OCI-LY7 (cell line): ENCODE measurements at regions not wholly inside any gene's neighbourhood (a gene's known extent, or its start where the extent isn't known, plus 50 kb on each side); places are given as distances from the start of the nearest gene placed in this dataset.

Experiments used
- BruUV-seq: library from RNA; stranded (reverse); fragments of 400-500 nt; replicated peaks from 2 replicates; lab custom pipeline; 2021; lab: Mats Ljungman, UMichigan
- CTCF ChIA-PET: fragments of 300-600 bp; sonication (Branson Sonifier 250); formaldehyde crosslinking; loops from one replicate; lab custom pipeline; 2022; ENCODE audit warnings: antibody characterized with exemption; ENCODE audit not compliant: unreplicated experiment; lab: Charles Lee
- POLR2A ChIA-PET: fragments of 300-600 bp; sonication (Branson Sonifier 250); formaldehyde crosslinking; loops from one replicate; lab custom pipeline; 2022; ENCODE audit warnings: antibody characterized with exemption; lab: Charles Lee
- DNase-seq: peaks from one replicate; pipeline ENCODE4 v3.0.0-alpha.2; 2015; ENCODE audit warnings: low spot score
- H2AFZ ChIP-seq: fragments of 200-600 bp; sonication (generic), shearing (Covaris generic); 2 replicates; pipeline ENCODE4 v1.6.1; 2014; ENCODE audit warnings: mild to moderate bottlenecking, antibody characterized with exemption, low read length, moderate library complexity
- H3K27ac ChIP-seq: fragments of 200-600 bp; sonication (generic); 2 replicates; pipeline ENCODE4 v1.5.1; 2014; ENCODE audit warnings: mixed run types, low read depth, mild to moderate bottlenecking, moderate library complexity, low read length, inconsistent platforms; ENCODE audit not compliant: poor library complexity, severe bottlenecking
- H3K36me3 ChIP-seq: fragments of 200-600 bp; sonication (generic); 2 replicates; pipeline ENCODE4 v1.6.1; 2014; ENCODE audit warnings: mild to moderate bottlenecking, antibody characterized with exemption, low read length, moderate library complexity, mixed read lengths; ENCODE audit not compliant: insufficient read depth
- H3K4me1 ChIP-seq: fragments of 200-600 bp; sonication (generic); 2 replicates; pipeline ENCODE4 v1.5.1; 2014; ENCODE audit warnings: mild to moderate bottlenecking, low read length; ENCODE audit not compliant: insufficient read depth, poor library complexity, severe bottlenecking
- H3K4me2 ChIP-seq: fragments of 200-600 bp; sonication (generic); 2 replicates; pipeline ENCODE4 v1.6.1; 2014; ENCODE audit warnings: mild to moderate bottlenecking, low read length
- H3K4me3 ChIP-seq: fragments of 200-600 bp; sonication (generic); 2 replicates; pipeline ENCODE4 v1.5.1; 2014; ENCODE audit warnings: mild to moderate bottlenecking, low read depth, low read length; ENCODE audit not compliant: poor library complexity, severe bottlenecking
- H3K79me2 ChIP-seq: fragments of 200-600 bp; sonication (generic); 2 replicates; pipeline ENCODE4 v1.6.1; 2016; ENCODE audit warnings: low read depth, mild to moderate bottlenecking, low read length, moderate library complexity, mixed read lengths; ENCODE audit not compliant: insufficient read depth
- H3K9me2 ChIP-seq: fragments of 200-600 bp; sonication (generic); 2 replicates; pipeline ENCODE4 v1.6.1; 2016; ENCODE audit warnings: mild to moderate bottlenecking, low read length, mixed read lengths; ENCODE audit not compliant: insufficient read depth
- H3K9me3 ChIP-seq: fragments of 200-600 bp; sonication (generic); 2 replicates; pipeline ENCODE4 v1.6.1; 2014; ENCODE audit warnings: mild to moderate bottlenecking, mixed run types, low read length, mixed read lengths
- H4K20me1 ChIP-seq: fragments of 200-600 bp; sonication (generic); 2 replicates; pipeline ENCODE4 v1.6.1; 2014; ENCODE audit warnings: mild to moderate bottlenecking, antibody characterized with exemption, low read length, moderate library complexity, mixed read lengths; ENCODE audit not compliant: insufficient read depth
- EZH2phosphoT487 ChIP-seq: fragments of 200-600 bp; sonication (generic); IDR thresholded peaks from 2 replicates; pipeline ENCODE4 v1.6.1; 2018; ENCODE audit warnings: low read depth, borderline replicate concordance, mild to moderate bottlenecking, mixed run types, antibody characterized with exemption, low read length, moderate library complexity, mixed read lengths
- intact Hi-C: fragments of 100-400 bp; cut with micrococcal nuclease; formaldehyde crosslinking; loops from one replicate; pipeline ENCODE4 v1.10.0; 2022; ENCODE audit not compliant: unreplicated experiment
- TF ChIP-seq, protein P1 (sequence below): fragments of 200-600 bp; sonication (generic); conservative IDR thresholded peaks from 2 replicates; pipeline ENCODE4 v1.5.1; 2014; ENCODE audit warnings: mild to moderate bottlenecking, antibody characterized with exemption, low read length, moderate library complexity, mixed read lengths

DNA sequence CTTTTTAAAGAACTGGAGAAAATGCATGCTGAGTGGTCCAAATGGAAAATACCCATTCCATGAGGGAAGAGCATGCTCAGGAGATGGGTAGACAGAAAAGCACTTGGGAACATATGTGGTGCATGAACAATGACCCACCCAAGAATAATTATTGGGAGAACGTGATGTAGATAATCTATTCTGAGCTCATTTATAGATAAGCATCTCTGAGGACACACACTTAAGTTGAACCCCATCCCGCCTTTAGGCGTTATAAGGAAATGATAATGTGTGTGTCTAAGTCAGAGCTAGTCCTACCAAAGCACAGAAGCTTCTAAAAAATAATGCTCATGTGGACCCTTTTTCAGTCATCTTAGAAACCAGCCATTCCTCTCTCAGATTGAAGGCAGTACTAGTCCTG, 189.9 kb downstream of the KTN1 start:
- no TSS peak for BruUV-seq

DNA sequence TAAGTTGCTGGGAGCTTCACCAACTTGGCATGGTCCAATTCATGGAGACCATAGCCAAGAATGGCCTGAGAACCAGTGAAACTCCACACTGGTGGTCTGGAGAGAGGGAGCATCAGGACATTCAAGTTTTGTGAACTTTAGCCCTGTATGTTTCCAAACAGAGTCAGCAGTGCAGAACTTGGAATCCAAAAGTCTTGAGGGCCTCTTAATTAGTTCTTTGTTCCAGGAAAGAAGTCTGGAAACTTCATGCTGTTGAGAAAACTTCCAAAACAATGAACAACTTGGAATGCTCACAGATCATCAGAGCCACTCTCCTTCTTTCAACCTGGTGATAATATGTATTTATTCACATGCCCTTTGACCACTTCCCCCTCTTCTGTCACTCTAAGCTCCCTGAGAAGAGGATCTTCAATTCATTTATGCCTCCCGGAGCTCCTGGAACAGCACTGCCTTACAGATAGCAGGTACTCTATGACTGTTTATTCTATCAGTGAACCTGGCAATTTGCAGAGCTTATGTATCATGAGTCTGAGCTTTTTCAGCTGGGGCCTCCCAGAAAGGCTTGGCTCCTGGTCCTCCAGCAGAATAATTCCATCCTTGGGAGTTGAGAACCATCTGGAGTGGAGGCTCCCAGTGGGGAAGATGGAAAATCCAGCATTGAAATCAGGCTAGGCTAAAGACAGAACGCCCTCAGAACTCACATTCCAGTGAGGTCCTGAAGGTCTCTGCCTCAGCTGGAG, 191.4 kb downstream of the KTN1 start:
- H3K27ac ChIP-seq = no peak overlapping the region
- no peaks in the 10 kb centered on the region for H3K79me2 ChIP-seq
- ChIA-PET CTCF (no interaction called here), POLR2A (interaction anchor here (0.5 to 0.9 kb wide), 6 partner anchors 8 to 946 kb away, joined by 3 to 6 read pairs (median 3); no protein-coding TSS in a partner anchor)
- no peak overlapping the region for H3K4me2 ChIP-seq
- TF ChIP-seq, protein P1, sequence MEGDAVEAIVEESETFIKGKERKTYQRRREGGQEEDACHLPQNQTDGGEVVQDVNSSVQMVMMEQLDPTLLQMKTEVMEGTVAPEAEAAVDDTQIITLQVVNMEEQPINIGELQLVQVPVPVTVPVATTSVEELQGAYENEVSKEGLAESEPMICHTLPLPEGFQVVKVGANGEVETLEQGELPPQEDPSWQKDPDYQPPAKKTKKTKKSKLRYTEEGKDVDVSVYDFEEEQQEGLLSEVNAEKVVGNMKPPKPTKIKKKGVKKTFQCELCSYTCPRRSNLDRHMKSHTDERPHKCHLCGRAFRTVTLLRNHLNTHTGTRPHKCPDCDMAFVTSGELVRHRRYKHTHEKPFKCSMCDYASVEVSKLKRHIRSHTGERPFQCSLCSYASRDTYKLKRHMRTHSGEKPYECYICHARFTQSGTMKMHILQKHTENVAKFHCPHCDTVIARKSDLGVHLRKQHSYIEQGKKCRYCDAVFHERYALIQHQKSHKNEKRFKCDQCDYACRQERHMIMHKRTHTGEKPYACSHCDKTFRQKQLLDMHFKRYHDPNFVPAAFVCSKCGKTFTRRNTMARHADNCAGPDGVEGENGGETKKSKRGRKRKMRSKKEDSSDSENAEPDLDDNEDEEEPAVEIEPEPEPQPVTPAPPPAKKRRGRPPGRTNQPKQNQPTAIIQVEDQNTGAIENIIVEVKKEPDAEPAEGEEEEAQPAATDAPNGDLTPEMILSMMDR = no peak
- TF ChIP-seq EZH2phosphoT487 = no peak
- no peak overlapping the region for H3K4me3 ChIP-seq
- intact Hi-C loops = no loop called here
- no peaks in the 10 kb centered on the region for H3K4me1 ChIP-seq
- H2AFZ ChIP-seq = no peak overlapping the region
- no TSS peak for BruUV-seq
- H3K9me3 ChIP-seq = no peaks in the 10 kb centered on the region
- H3K9me2 ChIP-seq = no peaks in the 10 kb centered on the region
- DNase-seq = no peak
- no peaks in the 10 kb centered on the region for H4K20me1 ChIP-seq
- H3K36me3 ChIP-seq = no peaks in the 10 kb centered on the region

More for the DNA sequence above, 189.9 kb downstream of the KTN1 start:
- Histone ChIP-seq H2AFZ (no peak overlapping the region), H3K9me3 (no peaks in the 10 kb centered on the region), H3K4me1 (no peaks in the 10 kb centered on the region), H3K4me2 (no peak overlapping the region), H3K36me3 (no peaks in the 10 kb centered on the region), H3K4me3 (no peak overlapping the region), H4K20me1 (no peaks in the 10 kb centered on the region), H3K27ac (no peak overlapping the region), H3K9me2 (no peaks in the 10 kb centered on the region), H3K79me2 (no peaks in the 10 kb centered on the region)
- TF ChIP-seq EZH2phosphoT487 = no peak
- TF ChIP-seq, protein P1 = no peak
- no peak for DNase-seq
- CTCF ChIA-PET = no interaction called here
- POLR2A ChIA-PET = interaction anchor here (1.7 kb wide), 1 partner anchor 9 kb away, joined by 6 read pairs; no protein-coding TSS in a partner anchor
- intact Hi-C loops = no loop called here

DNA sequence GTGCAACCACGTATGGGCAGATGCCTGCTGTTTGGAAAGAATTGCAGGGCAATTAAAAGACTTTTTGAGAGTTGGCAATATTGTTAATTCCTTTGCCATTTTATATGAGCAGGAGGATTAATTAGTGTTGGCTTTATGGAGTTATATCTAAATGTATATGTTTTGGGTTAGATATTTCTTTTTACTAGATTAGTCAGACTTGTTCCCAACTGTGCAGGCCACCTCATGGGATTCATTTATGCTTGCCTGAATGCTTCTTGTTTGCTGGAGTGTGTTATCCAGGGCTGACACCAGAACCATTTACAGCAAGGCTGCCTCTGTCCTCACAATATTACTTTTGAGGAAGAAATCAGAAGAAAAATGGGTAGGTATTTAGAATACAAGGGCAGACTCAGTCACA, 192.5 kb downstream of the KTN1 start:
- no peaks in the 10 kb centered on the region for H3K36me3 ChIP-seq
- H3K4me3 ChIP-seq = no peak overlapping the region
- no TSS peak for BruUV-seq
- TF ChIP-seq, protein P1 = no peak
- TF ChIP-seq EZH2phosphoT487 = no peak
- DNase-seq = no peak
- no peaks in the 10 kb centered on the region for H3K9me3 ChIP-seq
- intact Hi-C loops = no loop called here
- ChIA-PET POLR2A (no interaction called here), CTCF (no interaction called here)
- no peaks in the 10 kb centered on the region for H4K20me1 ChIP-seq
- H3K9me2 ChIP-seq = no peaks in the 10 kb centered on the region
- H2AFZ ChIP-seq = no peak overlapping the region
- no peak overlapping the region for H3K4me2 ChIP-seq
- no peaks in the 10 kb centered on the region for H3K79me2 ChIP-seq
- H3K4me1 ChIP-seq = no peaks in the 10 kb centered on the region
- no peak overlapping the region for H3K27ac ChIP-seq
